ENCODE measurements at regions not wholly inside any gene's neighbourhood (a gene's known extent, or its start where the extent isn't known, plus 50 kb on each side); places are given as distances from the start of the nearest gene placed in this dataset.

GRCh38 chr15:35629766-35630165, 83.8 kb upstream of the DPH6 start:
- no peaks in the 10 kb centered on the region for H3K27me3 ChIP-seq (ENCODE audit: insufficient read depth, low read length)
- no peak overlapping the region for H3K14ac ChIP-seq (ENCODE audit: insufficient read depth, low read length)
- no peak overlapping the region for H3K27ac ChIP-seq (ENCODE audit: insufficient read length, low read depth, low read length)
- Mint-ChIP-seq H3K4me3 (no peak overlapping the region), H3K36me3 (ENCODE audit: insufficient read depth in 1 of 3, low read depth in 3 of 3) (peaks cover 0 to under 1% (median 0%) of the 10 kb centered on the region in 3 experiments; a peak in 2 of 7 replicates), H3K27me3 (ENCODE audit: low read depth) (no peaks in the 10 kb centered on the region), H3K4me1 (peaks cover 18 to 23% of the 10 kb centered on the region in 2 experiments), H3K27ac (no peak overlapping the region), H3K9me3 (peaks cover 0 to under 1% of the 10 kb centered on the region in 2 experiments; a peak in 1 of 5 replicates)
- H2AK5ac ChIP-seq (ENCODE audit: insufficient read length, low read length): no peak overlapping the region
- H4K20me1 ChIP-seq (ENCODE audit: control insufficient read depth, insufficient read depth, insufficient read length): no peaks in the 10 kb centered on the region
- H2BK5ac ChIP-seq (ENCODE audit: insufficient read length, low read length): no peak overlapping the region
- H2AFZ ChIP-seq (ENCODE audit: low read length): no peak overlapping the region
- TF ChIP-seq, protein P1, sequence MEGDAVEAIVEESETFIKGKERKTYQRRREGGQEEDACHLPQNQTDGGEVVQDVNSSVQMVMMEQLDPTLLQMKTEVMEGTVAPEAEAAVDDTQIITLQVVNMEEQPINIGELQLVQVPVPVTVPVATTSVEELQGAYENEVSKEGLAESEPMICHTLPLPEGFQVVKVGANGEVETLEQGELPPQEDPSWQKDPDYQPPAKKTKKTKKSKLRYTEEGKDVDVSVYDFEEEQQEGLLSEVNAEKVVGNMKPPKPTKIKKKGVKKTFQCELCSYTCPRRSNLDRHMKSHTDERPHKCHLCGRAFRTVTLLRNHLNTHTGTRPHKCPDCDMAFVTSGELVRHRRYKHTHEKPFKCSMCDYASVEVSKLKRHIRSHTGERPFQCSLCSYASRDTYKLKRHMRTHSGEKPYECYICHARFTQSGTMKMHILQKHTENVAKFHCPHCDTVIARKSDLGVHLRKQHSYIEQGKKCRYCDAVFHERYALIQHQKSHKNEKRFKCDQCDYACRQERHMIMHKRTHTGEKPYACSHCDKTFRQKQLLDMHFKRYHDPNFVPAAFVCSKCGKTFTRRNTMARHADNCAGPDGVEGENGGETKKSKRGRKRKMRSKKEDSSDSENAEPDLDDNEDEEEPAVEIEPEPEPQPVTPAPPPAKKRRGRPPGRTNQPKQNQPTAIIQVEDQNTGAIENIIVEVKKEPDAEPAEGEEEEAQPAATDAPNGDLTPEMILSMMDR (conservative IDR thresholded peaks at IDR 0.05): no peak
- H4K91ac ChIP-seq (ENCODE audit: insufficient read length, low read depth, low read length): no peak overlapping the region
- DNase-seq: no peak
- H3K4me2 ChIP-seq (ENCODE audit: insufficient read depth, insufficient read length, low read length): no peak overlapping the region
- no peak overlapping the region for H4K5ac ChIP-seq (ENCODE audit: insufficient read length, low read depth, low read length)
- no peak overlapping the region for H3T11ph ChIP-seq (ENCODE audit: low read length)
- H3K18ac ChIP-seq (ENCODE audit: insufficient read length, low read depth, low read length): no peak overlapping the region
- WGBS (ENCODE audit: extremely low coverage, insufficient read length, low lambda C conversion rate): no CpG with 5 or more reads among the region's 3 CpGs
- no peaks in the 10 kb centered on the region for H3K79me2 ChIP-seq (ENCODE audit: insufficient read depth, low read length)
- no peak overlapping the region for H2BK15ac ChIP-seq (ENCODE audit: low read depth, low read length)
- H3K23me2 ChIP-seq (ENCODE audit: insufficient read length, low read depth, low read length, poor library complexity, severe bottlenecking): no peaks in the 10 kb centered on the region
- no peak overlapping the region for H2BK12ac ChIP-seq (ENCODE audit: insufficient read length, low read depth, low read length)
- H4K8ac ChIP-seq (replicated peaks; ENCODE audit: insufficient read length, low read depth, low read length): no peak overlapping the region
- H3K4me1 ChIP-seq (ENCODE audit: insufficient read depth, low read length): 0 out of 2 replicates have a peak, but pooled peaks cover 2% of the 10 kb centered on the region
- no peak overlapping the region for H3K23ac ChIP-seq (ENCODE audit: insufficient read length, low read depth, low read length)
- H3K56ac ChIP-seq (ENCODE audit: insufficient read length, low read depth, low read length): no peak overlapping the region
- no peaks in the 10 kb centered on the region for H3K79me1 ChIP-seq (ENCODE audit: insufficient read depth, low read depth, low read length, poor library complexity, severe bottlenecking)
- H3K9ac ChIP-seq (ENCODE audit: extremely low read depth, insufficient read length, low read length): no peak overlapping the region
- H2BK120ac ChIP-seq (ENCODE audit: low read depth, low read length, poor library complexity, severe bottlenecking): no peak overlapping the region
- H2BK20ac ChIP-seq (ENCODE audit: low read depth, low read length, poor library complexity, severe bottlenecking): no peak overlapping the region
- H3K9me3 ChIP-seq (ENCODE audit: control insufficient read depth, low read depth, low read length): no peaks in the 10 kb centered on the region
- H3K4ac ChIP-seq (ENCODE audit: low read depth, low read length): no peak overlapping the region

Data from H9 (cell line).